Uterus (tissue), 3 donors: ENCODE measurements at regions not wholly inside any gene's neighbourhood (a gene's known extent, or its start where the extent isn't known, plus 50 kb on each side); places are given as distances from the start of the nearest gene placed in this dataset.

Source experiments
- DNase-seq, 2 donors: peaks; one replicate each; pipeline ENCODE4 v3.0.0-alpha.2; 2019 to 2020
- H3K27ac ChIP-seq, 2 donors: fragments of 200-600 bp; sonication (generic); 1 replicate in 1 of 2; 2 replicates in 1 of 2; pipeline ENCODE4 v1.5.1; 2016 to 2018
- H3K27me3 ChIP-seq, 2 donors: fragments of 200-600 bp; sonication (generic); one replicate each; pipeline ENCODE4 v1.5.1; 2018 to 2019; ENCODE audit warnings: control low read depth in 1 of 2
- H3K36me3 ChIP-seq, 2 donors: fragments of 200-600 bp; sonication (generic); one replicate each; pipeline ENCODE4 v1.5.1; 2019; ENCODE audit warnings: control low read depth in 1 of 2
- H3K4me1 ChIP-seq, 2 donors: fragments of 200-600 bp; sonication (generic); one replicate each; pipeline ENCODE4 v1.5.1; 2018 to 2019; ENCODE audit warnings: control low read depth in 1 of 2
- H3K4me3 ChIP-seq, 2 donors: fragments of 200-600 bp; sonication (generic); 1 replicate in 1 of 2; 2 replicates in 1 of 2; pipeline ENCODE4 v1.5.1; 2018 to 2019; ENCODE audit warnings: mild to moderate bottlenecking in 1 of 2
- H3K9me3 ChIP-seq, 2 donors: fragments of 200-600 bp; sonication (generic); one replicate each; pipeline ENCODE4 v1.5.1; 2019; ENCODE audit warnings: control low read depth in 1 of 2
- POLR2A ChIP-seq, 2 donors: fragments of 450-650 bp; IDR thresholded peaks; one replicate each; pipeline ENCODE4 v1.6.1; 2016; ENCODE audit warnings: antibody characterized with exemption in 2 of 2, mild to moderate bottlenecking in 1 of 2, moderate library complexity in 1 of 2
- intact Hi-C: fragments of 100-400 bp; cut with DNase I; formaldehyde crosslinking; loops from one replicate; pipeline ENCODE4 v1.15.1; 2023; ENCODE audit warnings: low total_unique reads
- TF ChIP-seq, protein P1 (sequence below), 4 experiments: fragments of 200-600 bp in 2 of 4; fragments of 450-650 bp in 2 of 4; sonication (generic) in 2 of 4; IDR thresholded peaks; one replicate each; pipeline ENCODE4 v1.5.1; 2016 to 2019; ENCODE audit warnings: antibody characterized with exemption in 4 of 4, mild to moderate bottlenecking in 2 of 4, moderate library complexity in 1 of 4
- donor health status: DM: yes; HTN: yes; CAD: no.

DNA sequence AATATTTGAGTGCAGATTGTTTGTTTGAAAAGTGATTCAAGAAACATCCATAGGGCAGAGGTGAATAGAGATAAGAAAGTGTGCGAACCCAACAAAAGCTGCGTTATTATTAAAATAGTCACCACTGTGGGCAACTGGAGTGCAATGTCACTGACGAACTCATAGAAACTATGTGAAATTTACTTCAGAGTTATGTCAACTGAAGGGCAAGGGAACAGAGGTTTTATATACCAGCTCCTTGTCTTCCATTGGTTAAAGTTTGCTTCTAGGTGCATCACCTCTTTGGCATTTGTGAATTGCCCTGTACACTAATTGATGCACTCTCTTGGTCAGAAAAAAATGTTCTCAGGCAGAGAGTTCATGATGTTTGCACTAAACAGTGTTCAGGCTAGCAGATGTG, 110.5 kb upstream of the NYAP2 start:
- H3K4me3 ChIP-seq, result no peak overlapping the region
- H3K27me3 ChIP-seq, result no peaks in the 10 kb centered on the region
- no peaks in the 10 kb centered on the region for H3K9me3 ChIP-seq
- intact Hi-C loops, result no loop called here
- DNase-seq, result no peak
- H3K27ac ChIP-seq, result no peak overlapping the region
- no peaks in the 10 kb centered on the region for H3K4me1 ChIP-seq
- H3K36me3 ChIP-seq, result no peaks in the 10 kb centered on the region
- no peak for TF ChIP-seq POLR2A (IDR thresholded peaks at IDR 0.05)
- TF ChIP-seq, protein P1, sequence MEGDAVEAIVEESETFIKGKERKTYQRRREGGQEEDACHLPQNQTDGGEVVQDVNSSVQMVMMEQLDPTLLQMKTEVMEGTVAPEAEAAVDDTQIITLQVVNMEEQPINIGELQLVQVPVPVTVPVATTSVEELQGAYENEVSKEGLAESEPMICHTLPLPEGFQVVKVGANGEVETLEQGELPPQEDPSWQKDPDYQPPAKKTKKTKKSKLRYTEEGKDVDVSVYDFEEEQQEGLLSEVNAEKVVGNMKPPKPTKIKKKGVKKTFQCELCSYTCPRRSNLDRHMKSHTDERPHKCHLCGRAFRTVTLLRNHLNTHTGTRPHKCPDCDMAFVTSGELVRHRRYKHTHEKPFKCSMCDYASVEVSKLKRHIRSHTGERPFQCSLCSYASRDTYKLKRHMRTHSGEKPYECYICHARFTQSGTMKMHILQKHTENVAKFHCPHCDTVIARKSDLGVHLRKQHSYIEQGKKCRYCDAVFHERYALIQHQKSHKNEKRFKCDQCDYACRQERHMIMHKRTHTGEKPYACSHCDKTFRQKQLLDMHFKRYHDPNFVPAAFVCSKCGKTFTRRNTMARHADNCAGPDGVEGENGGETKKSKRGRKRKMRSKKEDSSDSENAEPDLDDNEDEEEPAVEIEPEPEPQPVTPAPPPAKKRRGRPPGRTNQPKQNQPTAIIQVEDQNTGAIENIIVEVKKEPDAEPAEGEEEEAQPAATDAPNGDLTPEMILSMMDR (IDR thresholded peaks at IDR 0.05), result no peak

DNA sequence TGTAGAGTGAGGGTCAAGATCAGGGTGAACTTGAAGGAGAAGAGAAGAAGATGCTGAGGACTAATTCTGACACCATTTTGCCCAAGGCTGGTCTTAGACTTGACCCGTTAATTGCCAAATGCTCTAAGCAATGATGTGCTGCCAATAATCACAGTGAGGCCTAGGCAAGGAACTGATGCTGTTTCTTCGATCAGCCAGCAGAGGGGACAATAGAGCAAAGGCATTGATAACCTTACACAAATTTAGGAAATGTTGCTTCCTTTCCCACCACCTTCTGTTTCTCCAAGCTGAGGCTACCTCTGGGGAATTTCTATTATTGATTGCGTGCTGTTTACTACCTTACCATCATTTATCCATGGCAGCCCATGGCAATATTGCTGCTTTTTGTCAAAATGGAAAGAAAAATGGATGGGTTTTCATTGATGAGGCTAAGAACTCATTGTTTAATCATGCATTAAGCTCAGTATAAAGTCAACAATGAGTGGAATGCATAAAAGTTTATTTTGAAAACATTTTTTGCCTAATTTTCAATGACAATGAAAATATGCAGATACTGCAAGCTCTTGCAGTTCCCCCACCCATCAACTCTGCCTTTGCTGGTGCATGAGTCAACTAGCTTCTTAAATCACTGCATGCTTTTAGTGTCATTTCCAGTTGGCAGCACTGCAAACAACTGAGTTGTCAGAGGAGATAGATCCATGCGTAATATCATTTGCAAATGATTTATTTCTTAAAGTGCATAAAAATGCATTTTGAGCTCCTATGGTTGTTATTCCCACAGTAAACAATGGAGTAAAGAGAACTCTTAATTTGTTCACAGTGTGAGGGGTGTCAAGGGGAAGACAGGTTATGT, 116.4 kb upstream of the NYAP2 start:
- no peak overlapping the region for H3K4me3 ChIP-seq
- no peaks in the 10 kb centered on the region for H3K36me3 ChIP-seq
- no peaks in the 10 kb centered on the region for H3K9me3 ChIP-seq
- intact Hi-C loops, result no loop called here
- DNase-seq, result no peak
- no peaks in the 10 kb centered on the region for H3K4me1 ChIP-seq
- no peaks in the 10 kb centered on the region for H3K27me3 ChIP-seq
- TF ChIP-seq POLR2A (IDR thresholded peaks at IDR 0.05), result no peak
- TF ChIP-seq, protein P1 (IDR thresholded peaks at IDR 0.05), result peak in 2 of 4 experiments; percentile 22 to 23
- no peak overlapping the region for H3K27ac ChIP-seq

DNA sequence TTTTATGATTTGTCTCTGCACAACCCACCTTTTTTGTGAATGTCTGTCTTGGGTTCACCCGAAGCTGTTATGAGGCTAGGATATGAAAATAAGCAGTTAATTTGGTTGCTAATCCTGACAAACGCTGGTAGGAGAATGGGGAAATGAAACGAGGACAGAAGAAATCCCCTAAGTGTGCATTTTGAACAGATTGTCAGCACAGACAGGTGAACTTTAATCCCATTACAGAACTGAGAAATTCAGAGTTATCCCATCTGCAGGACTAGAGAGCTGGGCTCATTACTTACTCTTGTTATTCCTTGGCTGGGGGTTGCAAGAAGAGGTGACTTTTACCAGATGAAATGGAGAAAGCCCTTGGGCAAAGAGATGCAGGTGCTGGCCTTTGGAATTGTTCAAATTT, 123.3 kb upstream of the NYAP2 start:
- intact Hi-C loops, result no loop called here
- Histone ChIP-seq H3K36me3 (no peaks in the 10 kb centered on the region), H3K4me1 (no peaks in the 10 kb centered on the region), H3K27me3 (no peaks in the 10 kb centered on the region), H3K9me3 (no peaks in the 10 kb centered on the region), H3K27ac (no peak overlapping the region), H3K4me3 (no peak overlapping the region)
- no peak for DNase-seq
- TF ChIP-seq, protein P1 (IDR thresholded peaks at IDR 0.05), result no peak
- no peak for TF ChIP-seq POLR2A (IDR thresholded peaks at IDR 0.05)

DNA sequence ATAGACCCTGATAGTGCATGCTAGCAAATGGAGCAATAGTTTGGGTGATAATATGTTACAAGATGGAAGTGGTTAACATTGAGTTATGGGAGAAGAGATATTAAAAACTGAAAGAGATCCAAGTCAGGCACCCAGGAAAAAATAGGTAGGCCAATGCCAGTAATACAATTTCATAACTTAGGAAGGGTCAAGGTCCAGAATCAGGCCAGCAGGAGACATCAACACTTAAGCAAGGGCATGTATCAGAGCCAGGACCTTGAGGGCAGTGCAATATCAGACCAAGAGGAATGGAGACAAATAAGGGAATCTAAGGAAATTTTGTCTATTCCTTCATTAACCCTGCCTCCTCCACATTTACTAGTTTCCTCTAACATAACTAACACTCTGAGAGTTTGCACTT, 124.1 kb upstream of the NYAP2 start:
- Histone ChIP-seq H3K9me3 (no peaks in the 10 kb centered on the region), H3K4me1 (no peaks in the 10 kb centered on the region), H3K36me3 (no peaks in the 10 kb centered on the region), H3K27me3 (no peaks in the 10 kb centered on the region), H3K27ac (no peak overlapping the region), H3K4me3 (no peak overlapping the region)
- TF ChIP-seq, protein P1 (IDR thresholded peaks at IDR 0.05), result no peak
- no peak for TF ChIP-seq POLR2A (IDR thresholded peaks at IDR 0.05)
- DNase-seq, result no peak
- intact Hi-C loops, result no loop called here

- Histone ChIP-seq H3K27ac (no peak overlapping the region), H3K4me1 (no peaks in the 10 kb centered on the region), H3K27me3 (no peaks in the 10 kb centered on the region), H3K36me3 (no peaks in the 10 kb centered on the region), H3K4me3 (no peak overlapping the region), H3K9me3 (no peaks in the 10 kb centered on the region)
- intact Hi-C loops, result no loop called here
- TF ChIP-seq, protein P1 (IDR thresholded peaks at IDR 0.05), result no peak
- TF ChIP-seq POLR2A (IDR thresholded peaks at IDR 0.05), result no peak
- DNase-seq, result no peak
These were observed 124.8 kb upstream of the NYAP2 start for GRCh38 chr2:225274751-225275150.
